COLO829 (cell line): ENCODE measurements at regions not wholly inside any gene's neighbourhood (a gene's known extent, or its start where the extent isn't known, plus 50 kb on each side); places are given as distances from the start of the nearest gene placed in this dataset.

Source experiments
- DNase-seq: peaks from one replicate; pipeline ENCODE4 v3.0.0; 2012; ENCODE audit warnings: low spot score

GRCh38 chr9:88658311-88658822 is 123.4 kb downstream of the NXNL2 start:
- no peak for DNase-seq

- no peak for DNase-seq
Observed at GRCh38 chr9:88659126-88659525, 124.1 kb downstream of the NXNL2 start.

GRCh38 chr9:88660611-88661010 is 125.6 kb downstream of the NXNL2 start:
- no peak for DNase-seq

- no peak for DNase-seq
Observed at GRCh38 chr9:88661759-88662158, 126.8 kb downstream of the NXNL2 start.

GRCh38 chr9:88663771-88664419 is 128.9 kb downstream of the NXNL2 start:
- no peak for DNase-seq

GRCh38 chr9:88664773-88665172 is 129.8 kb downstream of the NXNL2 start:
- DNase-seq: no peak

- DNase-seq: no peak
Observed at GRCh38 chr9:88672874-88673689, 138.1 kb downstream of the NXNL2 start.

- no peak for DNase-seq
Observed at GRCh38 chr9:88673886-88674285, 138.9 kb downstream of the NXNL2 start.

GRCh38 chr9:88676644-88677043 is 141.7 kb downstream of the NXNL2 start:
- no peak for DNase-seq

GRCh38 chr9:88678008-88678407 is 143.0 kb downstream of the NXNL2 start:
- no peak for DNase-seq

- no peak for DNase-seq
Observed at GRCh38 chr9:88678431-88678830, 143.5 kb downstream of the NXNL2 start.

GRCh38 chr9:88680041-88680440 is 145.1 kb downstream of the NXNL2 start:
- DNase-seq: no peak

- no peak for DNase-seq
Observed at GRCh38 chr9:88680505-88681160, 145.7 kb downstream of the NXNL2 start.

- DNase-seq: no peak
Observed at GRCh38 chr9:88681434-88681833, 146.5 kb downstream of the NXNL2 start.

- no peak for DNase-seq
Observed at GRCh38 chr9:88682431-88682831, 147.5 kb downstream of the NXNL2 start.

GRCh38 chr9:88684046-88684445 is 149.1 kb downstream of the NXNL2 start:
- no peak for DNase-seq

- no peak for DNase-seq
Observed at GRCh38 chr9:88684845-88685244, 149.9 kb downstream of the NXNL2 start.

GRCh38 chr9:88685966-88686365 is 151.0 kb downstream of the NXNL2 start:
- DNase-seq: no peak

GRCh38 chr9:88689509-88690298 is 154.7 kb downstream of the NXNL2 start:
- DNase-seq: no peak

- no peak for DNase-seq
Observed at GRCh38 chr9:88690628-88691027, 155.7 kb downstream of the NXNL2 start.

- no peak for DNase-seq
Observed at GRCh38 chr9:88691091-88691490, 156.1 kb downstream of the NXNL2 start.

GRCh38 chr9:88691811-88692210 is 156.8 kb downstream of the NXNL2 start:
- DNase-seq: no peak
